Mucosa of rectum (tissue), 2 donors: ENCODE measurements at regions not wholly inside any gene's neighbourhood (a gene's known extent, or its start where the extent isn't known, plus 50 kb on each side); places are given as distances from the start of the nearest gene placed in this dataset.

Experiments used
- H3K27ac ChIP-seq, 2 donors: one replicate each; pipeline ENCODE4 v1.7.0; 2013; ENCODE audit warnings: inconsistent platforms in 2 of 2, low read depth in 2 of 2, low read length in 2 of 2
- H3K27me3 ChIP-seq, 2 donors: one replicate each; pipeline ENCODE4 v1.7.0; 2013; ENCODE audit warnings: low read length in 2 of 2; ENCODE audit not compliant: control insufficient read depth in 2 of 2, insufficient read depth in 2 of 2
- H3K36me3 ChIP-seq, 2 donors: one replicate each; pipeline ENCODE4 v1.7.0; 2013; ENCODE audit warnings: low read length in 2 of 2; ENCODE audit not compliant: control insufficient read depth in 2 of 2, insufficient read depth in 2 of 2
- H3K4me1 ChIP-seq, 2 donors: one replicate each; pipeline ENCODE4 v1.7.0; 2013; ENCODE audit warnings: low read length in 2 of 2, mild to moderate bottlenecking in 1 of 2; ENCODE audit not compliant: control insufficient read depth in 2 of 2, insufficient read depth in 2 of 2
- H3K4me3 ChIP-seq, 2 donors: one replicate each; pipeline ENCODE4 v1.7.0; 2013; ENCODE audit warnings: low read length in 2 of 2
- H3K9ac ChIP-seq, 2 donors: one replicate each; pipeline ENCODE4 v1.7.0; 2013; ENCODE audit warnings: low read length in 2 of 2, low read depth in 1 of 2, mild to moderate bottlenecking in 1 of 2
- H3K9me3 ChIP-seq, 2 donors: one replicate each; pipeline ENCODE4 v1.7.0; 2013; ENCODE audit warnings: low read length in 2 of 2; ENCODE audit not compliant: control insufficient read depth in 2 of 2
- donor health status: healthy.
- donor health status: Normal muscosa, but diverticular disease.

- H3K36me3 ChIP-seq, result no peaks in the 10 kb centered on the region
- H3K4me3 ChIP-seq, result no peak overlapping the region
- no peak overlapping the region for H3K9ac ChIP-seq
- H3K4me1 ChIP-seq, result no peaks in the 10 kb centered on the region
- H3K27ac ChIP-seq, result no peak overlapping the region
- H3K9me3 ChIP-seq, result no peaks in the 10 kb centered on the region
- no peaks in the 10 kb centered on the region for H3K27me3 ChIP-seq
Observed at GRCh38 chr2:84373391-84373790, 85.7 kb downstream of the SUCLG1 start.

GRCh38 chr2:84362541-84362940, 96.5 kb downstream of the SUCLG1 start:
- no peaks in the 10 kb centered on the region for H3K4me1 ChIP-seq
- H3K27me3 ChIP-seq, result no peaks in the 10 kb centered on the region
- H3K36me3 ChIP-seq, result no peaks in the 10 kb centered on the region
- H3K4me3 ChIP-seq, result no peak overlapping the region
- H3K9me3 ChIP-seq, result peaks cover 0 to 4% of the 10 kb centered on the region in 2 donors
- no peak overlapping the region for H3K27ac ChIP-seq
- H3K9ac ChIP-seq, result no peak overlapping the region

DNA sequence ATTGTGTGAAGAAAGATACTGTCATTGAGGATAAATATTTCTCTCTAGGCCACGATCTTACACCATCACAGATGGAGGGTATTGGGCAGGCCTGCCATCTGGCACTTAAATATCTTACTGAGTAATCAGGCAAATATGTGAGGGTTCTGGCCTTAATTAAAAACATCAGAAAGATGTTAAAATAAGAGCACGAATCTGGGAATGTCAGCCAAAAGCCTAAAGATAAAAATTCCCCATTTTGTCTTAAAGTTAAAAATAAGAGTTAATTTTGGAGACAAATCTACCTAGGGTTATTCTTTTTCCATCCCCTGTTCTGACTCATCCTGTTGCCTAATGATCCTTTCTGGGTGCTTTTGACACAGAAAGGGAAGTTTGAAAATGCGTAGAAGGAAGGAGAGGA, 121.0 kb downstream of the SUCLG1 start:
- H3K4me3 ChIP-seq, result no peak overlapping the region
- no peaks in the 10 kb centered on the region for H3K27me3 ChIP-seq
- no peak overlapping the region for H3K9ac ChIP-seq
- H3K4me1 ChIP-seq, result no peaks in the 10 kb centered on the region
- no peaks in the 10 kb centered on the region for H3K36me3 ChIP-seq
- H3K9me3 ChIP-seq, result no peaks in the 10 kb centered on the region
- no peak overlapping the region for H3K27ac ChIP-seq

DNA sequence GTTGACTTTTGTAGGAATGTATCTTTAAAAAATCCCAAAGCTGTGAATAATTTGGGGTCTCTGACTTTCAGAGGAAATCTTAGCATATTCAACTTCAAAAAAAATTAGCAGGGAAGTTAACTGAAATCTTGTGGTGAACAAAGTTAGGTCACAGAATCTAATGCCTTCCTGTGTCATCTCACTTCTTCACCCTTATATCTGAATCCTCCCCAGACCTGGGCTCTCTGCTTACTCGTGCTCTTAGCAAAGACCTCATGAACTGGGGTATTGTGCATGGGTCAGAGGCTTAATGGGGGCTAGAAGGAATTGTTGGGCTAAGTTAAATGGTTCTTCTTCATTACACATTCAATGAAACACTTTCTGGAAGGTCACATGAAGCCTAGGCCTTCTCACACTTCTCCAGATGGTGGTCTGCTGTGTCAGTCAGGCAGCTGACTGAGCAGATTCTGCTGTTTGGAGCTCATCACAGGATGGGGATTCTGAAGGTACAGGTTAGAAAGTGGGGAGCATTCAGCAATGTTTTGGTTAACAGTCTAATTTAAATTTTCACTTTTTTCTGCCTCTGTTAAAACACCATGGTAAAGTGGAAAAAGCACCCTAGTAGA, 131.3 kb downstream of the SUCLG1 start:
- H3K4me3 ChIP-seq, result no peak overlapping the region
- H3K27ac ChIP-seq, result no peak overlapping the region
- no peaks in the 10 kb centered on the region for H3K4me1 ChIP-seq
- H3K36me3 ChIP-seq, result no peaks in the 10 kb centered on the region
- H3K9me3 ChIP-seq, result no peaks in the 10 kb centered on the region
- H3K27me3 ChIP-seq, result no peaks in the 10 kb centered on the region
- no peak overlapping the region for H3K9ac ChIP-seq

GRCh38 chr2:84326831-84327432, 132.1 kb downstream of the SUCLG1 start:
- Histone ChIP-seq H3K9me3 (no peaks in the 10 kb centered on the region), H3K4me3 (no peak overlapping the region), H3K4me1 (no peaks in the 10 kb centered on the region), H3K9ac (no peak overlapping the region), H3K36me3 (no peaks in the 10 kb centered on the region), H3K27me3 (no peaks in the 10 kb centered on the region), H3K27ac (no peak overlapping the region)

DNA sequence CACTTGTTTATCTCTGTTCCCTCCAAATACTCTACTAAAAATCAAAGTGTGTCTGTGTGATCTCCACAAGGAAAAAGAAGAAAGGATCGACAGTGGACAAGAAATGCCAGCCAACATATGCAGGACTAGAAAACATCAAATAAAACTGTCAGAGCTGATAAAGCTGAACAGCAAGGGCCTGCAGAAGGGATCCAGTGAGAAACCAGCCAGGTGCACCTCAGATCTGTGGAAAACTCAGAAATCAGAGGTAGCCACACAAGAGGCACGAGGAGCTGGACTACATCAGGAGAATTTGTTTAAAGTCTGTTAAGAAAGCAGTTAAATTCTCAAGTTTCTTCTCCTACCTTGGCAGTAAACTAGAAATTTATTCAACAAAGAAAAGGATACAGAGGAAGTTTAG, 135.2 kb downstream of the SUCLG1 start:
- Histone ChIP-seq H3K27me3 (no peaks in the 10 kb centered on the region), H3K9me3 (no peaks in the 10 kb centered on the region), H3K4me3 (no peak overlapping the region), H3K27ac (no peak overlapping the region), H3K36me3 (no peaks in the 10 kb centered on the region), H3K4me1 (no peaks in the 10 kb centered on the region), H3K9ac (no peak overlapping the region)

- Histone ChIP-seq H3K36me3 (no peaks in the 10 kb centered on the region), H3K9me3 (no peaks in the 10 kb centered on the region), H3K27ac (no peak overlapping the region), H3K4me1 (no peaks in the 10 kb centered on the region), H3K4me3 (no peak overlapping the region), H3K27me3 (no peaks in the 10 kb centered on the region), H3K9ac (no peak overlapping the region)
Observed at GRCh38 chr2:84320940-84321339, 138.1 kb downstream of the SUCLG1 start.

GRCh38 chr2:84319581-84319980, 139.5 kb downstream of the SUCLG1 start:
- H3K36me3 ChIP-seq, result no peaks in the 10 kb centered on the region
- no peaks in the 10 kb centered on the region for H3K9me3 ChIP-seq
- H3K4me1 ChIP-seq, result no peaks in the 10 kb centered on the region
- H3K9ac ChIP-seq, result no peak overlapping the region
- no peak overlapping the region for H3K27ac ChIP-seq
- no peak overlapping the region for H3K4me3 ChIP-seq
- H3K27me3 ChIP-seq, result peaks cover 0 to 3% of the 10 kb centered on the region in 2 donors

GRCh38 chr2:84317135-84317534, 141.9 kb downstream of the SUCLG1 start:
- Histone ChIP-seq H3K9ac (no peak overlapping the region), H3K27ac (no peak overlapping the region), H3K4me1 (no peaks in the 10 kb centered on the region), H3K27me3 (peaks cover 0 to 3% of the 10 kb centered on the region in 2 donors), H3K36me3 (no peaks in the 10 kb centered on the region), H3K4me3 (no peak overlapping the region), H3K9me3 (no peaks in the 10 kb centered on the region)

DNA sequence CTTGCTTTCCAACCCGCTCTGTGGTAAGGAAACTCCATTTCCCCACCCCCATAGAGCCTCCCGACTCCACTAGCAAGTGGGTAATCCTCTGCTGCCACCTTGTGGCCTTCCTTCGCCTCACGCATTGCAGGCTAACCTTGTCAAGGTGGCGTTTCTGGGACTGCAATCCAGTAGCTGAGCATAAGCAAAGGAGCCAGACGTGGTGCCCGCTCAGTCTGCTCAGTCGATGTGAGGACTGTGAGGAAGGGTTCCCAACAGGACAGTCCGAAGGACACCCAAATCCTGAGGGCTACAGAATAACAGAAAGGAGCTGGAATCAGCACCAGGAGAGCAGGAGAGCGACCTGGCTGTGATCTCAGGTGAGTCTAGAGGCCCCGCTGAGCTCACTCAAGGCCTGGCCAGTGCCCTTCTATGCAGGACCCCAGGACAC, 144.2 kb downstream of the SUCLG1 start:
- Histone ChIP-seq H3K27ac (no peak overlapping the region), H3K9me3 (no peaks in the 10 kb centered on the region), H3K4me1 (no peaks in the 10 kb centered on the region), H3K27me3 (peaks cover 0 to 3% of the 10 kb centered on the region in 2 donors), H3K4me3 (no peak overlapping the region), H3K36me3 (no peaks in the 10 kb centered on the region), H3K9ac (no peak overlapping the region)
